ENCODE measurements at regions not wholly inside any gene's neighbourhood (a gene's known extent, or its start where the extent isn't known, plus 50 kb on each side); places are given as distances from the start of the nearest gene placed in this dataset.

DNA sequence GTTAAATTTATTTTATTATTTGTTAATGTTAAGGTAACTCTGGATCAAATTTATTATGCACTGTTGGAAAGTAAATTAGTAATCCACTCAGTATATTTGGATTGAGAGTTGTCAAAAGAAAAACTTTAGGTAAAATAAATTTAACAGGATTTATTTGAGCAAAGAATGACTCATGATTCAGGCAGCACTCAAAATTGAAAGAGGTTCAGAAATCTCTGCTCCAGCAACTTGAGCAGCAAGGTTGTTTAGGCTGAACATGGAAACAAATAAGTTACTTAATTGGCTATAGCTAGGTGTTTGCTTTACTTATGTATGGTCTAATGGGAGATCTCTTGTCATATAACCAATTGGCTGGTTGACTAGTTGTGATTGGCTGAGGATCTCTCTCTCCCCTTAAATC lies 296.2 kb upstream of the EDIL3 start:
- Histone ChIP-seq H3K9me3 (no peaks in the 10 kb centered on the region), H3K4me3 (ENCODE audit: low read depth in 1 of 2, low read length in 1 of 2) (no peak overlapping the region), H3K27ac (no peak overlapping the region), H3K36me3 (no peaks in the 10 kb centered on the region), H3K27me3 (no peaks in the 10 kb centered on the region), H3K4me1 (ENCODE audit: control insufficient read depth in 1 of 2, insufficient read depth in 1 of 2, low read depth in 1 of 2, low read length in 1 of 2) (no peaks in the 10 kb centered on the region)
- TF ChIP-seq, protein P1, sequence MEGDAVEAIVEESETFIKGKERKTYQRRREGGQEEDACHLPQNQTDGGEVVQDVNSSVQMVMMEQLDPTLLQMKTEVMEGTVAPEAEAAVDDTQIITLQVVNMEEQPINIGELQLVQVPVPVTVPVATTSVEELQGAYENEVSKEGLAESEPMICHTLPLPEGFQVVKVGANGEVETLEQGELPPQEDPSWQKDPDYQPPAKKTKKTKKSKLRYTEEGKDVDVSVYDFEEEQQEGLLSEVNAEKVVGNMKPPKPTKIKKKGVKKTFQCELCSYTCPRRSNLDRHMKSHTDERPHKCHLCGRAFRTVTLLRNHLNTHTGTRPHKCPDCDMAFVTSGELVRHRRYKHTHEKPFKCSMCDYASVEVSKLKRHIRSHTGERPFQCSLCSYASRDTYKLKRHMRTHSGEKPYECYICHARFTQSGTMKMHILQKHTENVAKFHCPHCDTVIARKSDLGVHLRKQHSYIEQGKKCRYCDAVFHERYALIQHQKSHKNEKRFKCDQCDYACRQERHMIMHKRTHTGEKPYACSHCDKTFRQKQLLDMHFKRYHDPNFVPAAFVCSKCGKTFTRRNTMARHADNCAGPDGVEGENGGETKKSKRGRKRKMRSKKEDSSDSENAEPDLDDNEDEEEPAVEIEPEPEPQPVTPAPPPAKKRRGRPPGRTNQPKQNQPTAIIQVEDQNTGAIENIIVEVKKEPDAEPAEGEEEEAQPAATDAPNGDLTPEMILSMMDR (IDR thresholded peaks at IDR 0.05) = no peak

- TF ChIP-seq, protein P1 (IDR thresholded peaks at IDR 0.05) = no peak
- Histone ChIP-seq H3K27me3 (no peaks in the 10 kb centered on the region), H3K27ac (no peak overlapping the region), H3K4me1 (ENCODE audit: control insufficient read depth in 1 of 2, insufficient read depth in 1 of 2, low read depth in 1 of 2, low read length in 1 of 2) (no peaks in the 10 kb centered on the region), H3K9me3 (peaks cover 7% of the 10 kb centered on the region), H3K4me3 (ENCODE audit: low read depth in 1 of 2, low read length in 1 of 2) (no peak overlapping the region), H3K36me3 (no peaks in the 10 kb centered on the region)
Observed at GRCh38 chr5:84673785-84674184, 289.1 kb upstream of the EDIL3 start.

- Histone ChIP-seq H3K27me3 (no peaks in the 10 kb centered on the region), H3K4me3 (ENCODE audit: low read depth in 1 of 2, low read length in 1 of 2) (no peak overlapping the region), H3K36me3 (no peaks in the 10 kb centered on the region), H3K27ac (no peak overlapping the region), H3K4me1 (ENCODE audit: control insufficient read depth in 1 of 2, insufficient read depth in 1 of 2, low read depth in 1 of 2, low read length in 1 of 2) (no peaks in the 10 kb centered on the region), H3K9me3 (peaks cover 7% of the 10 kb centered on the region)
- TF ChIP-seq, protein P1 (IDR thresholded peaks at IDR 0.05) = no peak
Observed at GRCh38 chr5:84667576-84667975, 282.9 kb upstream of the EDIL3 start.

GRCh38 chr5:84650429-84650828 lies 265.7 kb upstream of the EDIL3 start:
- Histone ChIP-seq H3K27ac (no peak overlapping the region), H3K4me3 (ENCODE audit: low read depth in 1 of 2, low read length in 1 of 2) (no peak overlapping the region), H3K4me1 (ENCODE audit: control insufficient read depth in 1 of 2, insufficient read depth in 1 of 2, low read depth in 1 of 2, low read length in 1 of 2) (no peaks in the 10 kb centered on the region), H3K27me3 (no peaks in the 10 kb centered on the region), H3K9me3 (no peaks in the 10 kb centered on the region), H3K36me3 (no peaks in the 10 kb centered on the region)
- TF ChIP-seq, protein P1 (IDR thresholded peaks at IDR 0.05) = no peak

DNA sequence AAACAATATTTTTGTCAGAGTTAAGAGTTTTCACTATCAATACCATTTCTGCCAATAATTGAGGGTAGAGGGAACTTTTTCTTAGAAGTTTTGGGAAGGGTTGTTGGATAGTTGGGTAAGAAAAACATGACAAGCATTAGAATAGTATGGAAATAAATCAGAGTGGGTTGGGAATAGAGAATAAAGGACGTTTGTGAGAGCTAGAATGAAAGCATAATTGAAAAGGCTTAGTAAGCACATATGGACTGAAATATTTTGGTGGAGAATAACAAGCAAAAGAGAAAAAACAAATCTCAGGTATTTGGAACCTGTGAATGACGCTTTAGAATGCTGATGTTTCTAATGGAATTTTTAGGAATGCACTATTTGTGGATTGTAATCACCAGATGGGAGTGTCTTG lies 262.9 kb upstream of the EDIL3 start:
- Histone ChIP-seq H3K9me3 (no peaks in the 10 kb centered on the region), H3K27ac (no peak overlapping the region), H3K27me3 (no peaks in the 10 kb centered on the region), H3K4me3 (ENCODE audit: low read depth in 1 of 2, low read length in 1 of 2) (no peak overlapping the region), H3K4me1 (ENCODE audit: control insufficient read depth in 1 of 2, insufficient read depth in 1 of 2, low read depth in 1 of 2, low read length in 1 of 2) (no peaks in the 10 kb centered on the region), H3K36me3 (no peaks in the 10 kb centered on the region)
- TF ChIP-seq, protein P1 (IDR thresholded peaks at IDR 0.05) = no peak

- no peaks in the 10 kb centered on the region for H3K27me3 ChIP-seq
- no peaks in the 10 kb centered on the region for H3K36me3 ChIP-seq
- H3K4me3 ChIP-seq (ENCODE audit: low read depth in 1 of 2, low read length in 1 of 2) = no peak overlapping the region
Observed at GRCh38 chr5:84642795-84643194, 258.1 kb upstream of the EDIL3 start.

More at GRCh38 chr5:84642795-84643194, 258.1 kb upstream of the EDIL3 start:
- Histone ChIP-seq H3K9me3 (no peaks in the 10 kb centered on the region), H3K27ac (no peak overlapping the region), H3K4me1 (ENCODE audit: control insufficient read depth in 1 of 2, insufficient read depth in 1 of 2, low read depth in 1 of 2, low read length in 1 of 2) (no peaks in the 10 kb centered on the region)
- TF ChIP-seq, protein P1 (IDR thresholded peaks at IDR 0.05) = no peak

Measured in neutrophil (primary cell).